Endothelial cell of umbilical vein (primary cell): ENCODE measurements at regions not wholly inside any gene's neighbourhood (a gene's known extent, or its start where the extent isn't known, plus 50 kb on each side); places are given as distances from the start of the nearest gene placed in this dataset.

Source experiments
- BruUV-seq: library from RNA; stranded (reverse); fragments of 400-500 nt; replicated peaks from 2 replicates; lab custom pipeline; 2021; lab: Mats Ljungman, UMichigan
- CTCF ChIA-PET: fragments of 300-600, 350-600 bp; sonication (Branson Sonifier 250); formaldehyde crosslinking; loops from one replicate; lab custom pipeline; 2021; ENCODE audit warnings: antibody characterized with exemption, inconsistent platforms; lab: Charles Lee
- POLR2A ChIA-PET: fragments of 300-600, 350-600 bp; sonication (Branson Sonifier 250); formaldehyde crosslinking; loops from one replicate; lab custom pipeline; 2021; ENCODE audit warnings: antibody characterized with exemption, inconsistent platforms; lab: Charles Lee
- DNase-seq: peaks from one replicate; pipeline ENCODE4 v3.0.0-alpha.2; 2011; ENCODE audit warnings: low read depth, low spot score
- FAIRE-seq: peaks from 2 replicates; lab custom pipeline; 2011; peaks lifted over from hg19 to GRCh38; lab: Jason Lieb, UNC
- H2AFZ ChIP-seq: 2 replicates; pipeline ENCODE4 v1.6.0; 2012; ENCODE audit warnings: low read depth, low read length, control low read depth, inconsistent platforms
- H3K27ac ChIP-seq: 2 replicates; pipeline ENCODE4 v1.5.1; 2011; ENCODE audit warnings: low read depth, mild to moderate bottlenecking, control low read depth, low read length, moderate library complexity; ENCODE audit not compliant: insufficient read depth
- H3K27me3 ChIP-seq, 2 experiments: 2 replicates each; pipeline versions ENCODE4 v1.6.0 to v1.6.1; 2011; ENCODE audit warnings: low read length in 2 of 2, mixed read lengths in 1 of 2; ENCODE audit not compliant: control insufficient read depth in 2 of 2, insufficient read depth in 2 of 2
- H3K36me3 ChIP-seq, 2 experiments: 2 replicates in 1 of 2; 3 replicates in 1 of 2; pipeline ENCODE4 v1.5.1; 2011; ENCODE audit warnings: low read length in 2 of 2, mild to moderate bottlenecking in 1 of 2, moderate library complexity in 1 of 2; ENCODE audit not compliant: control insufficient read depth in 2 of 2, insufficient read depth in 2 of 2; ENCODE audit errors: extremely low read depth in 1 of 2
- H3K4me1 ChIP-seq: 3 replicates; pipeline ENCODE4 v1.5.1; 2011; ENCODE audit warnings: mild to moderate bottlenecking, low read length; ENCODE audit not compliant: control insufficient read depth, insufficient read depth; ENCODE audit errors: extremely low read depth
- H3K4me2 ChIP-seq: 2 replicates; pipeline ENCODE4 v1.6.1; 2011; ENCODE audit warnings: low read length, control low read depth, mixed read lengths; ENCODE audit not compliant: insufficient read depth
- H3K4me3 ChIP-seq, 3 experiments: fragments of 200-600 bp in 1 of 3; sonication (generic), shearing (Covaris generic) in 1 of 3; replicated peaks in 1 of 3; 2 replicates each; pipeline ENCODE4 v1.5.1; 2011 to 2016; ENCODE audit warnings: control low read depth in 3 of 3, low read length in 3 of 3, mild to moderate bottlenecking in 2 of 3, inconsistent platforms in 1 of 3, low read depth in 1 of 3, moderate library complexity in 1 of 3; ENCODE audit not compliant: insufficient read depth in 1 of 3
- H3K79me2 ChIP-seq: 2 replicates; pipeline ENCODE4 v1.6.0; 2012; ENCODE audit warnings: low read length, inconsistent platforms; ENCODE audit not compliant: control insufficient read depth, insufficient read depth
- H3K9ac ChIP-seq: replicated peaks from 2 replicates; pipeline ENCODE3; 2011; ENCODE audit warnings: low read length, control low read depth; ENCODE audit not compliant: insufficient read depth; ENCODE audit errors: extremely low read depth
- H3K9me1 ChIP-seq: replicated peaks from 3 replicates; pipeline ENCODE4 v1.6.0; 2011; ENCODE audit warnings: mild to moderate bottlenecking, low read length; ENCODE audit not compliant: control insufficient read depth, insufficient read depth; ENCODE audit errors: extremely low read depth
- H3K9me3 ChIP-seq: replicated peaks from 2 replicates; pipeline ENCODE4 v1.5.1; 2012; ENCODE audit warnings: low read length, inconsistent platforms; ENCODE audit not compliant: control insufficient read depth, insufficient read depth
- H4K20me1 ChIP-seq: replicated peaks from 2 replicates; pipeline ENCODE3; 2011; ENCODE audit warnings: mild to moderate bottlenecking, low read length; ENCODE audit not compliant: control insufficient read depth, insufficient read depth; ENCODE audit errors: extremely low read depth
- EZH2 ChIP-seq: IDR thresholded peaks from 2 replicates; pipeline ENCODE4 v1.6.1; 2012; ENCODE audit warnings: borderline replicate concordance, low read depth, mild to moderate bottlenecking, moderate library complexity, low read length, inconsistent platforms; ENCODE audit not compliant: severe bottlenecking
- FOS ChIP-seq: IDR thresholded peaks from 2 replicates; pipeline ENCODE4 v1.6.1; 2011; ENCODE audit warnings: mild to moderate bottlenecking, low read length, moderate library complexity, borderline replicate concordance; ENCODE audit not compliant: insufficient read depth
- GATA2 ChIP-seq: IDR thresholded peaks from 2 replicates; pipeline ENCODE4 v1.7.0; 2011; ENCODE audit warnings: low read depth, mild to moderate bottlenecking, moderate library complexity, mixed read lengths, low read length; ENCODE audit not compliant: insufficient read length, insufficient read depth
- JUN ChIP-seq: IDR thresholded peaks from 2 replicates; pipeline ENCODE4 v1.6.1; 2011; ENCODE audit warnings: borderline replicate concordance, low read depth; ENCODE audit not compliant: insufficient read length, insufficient read depth
- MYC ChIP-seq: IDR thresholded peaks from one replicate; pipeline ENCODE4 v1.6.1; 2011; ENCODE audit warnings: mild to moderate bottlenecking, low read depth, low read length
- POLR2A ChIP-seq: IDR thresholded peaks from 2 replicates; pipeline ENCODE4 v1.6.1; 2012; ENCODE audit warnings: low read depth, mild to moderate bottlenecking, control low read depth, low read length
- POLR2AphosphoS5 ChIP-seq: IDR thresholded peaks from 2 replicates; pipeline ENCODE4 v1.6.1; 2012; ENCODE audit warnings: low read depth, mild to moderate bottlenecking, control low read depth, low read length, moderate library complexity; ENCODE audit not compliant: insufficient read depth
- dilution Hi-C: fragments of 300-500 bp; cut with MboI; formaldehyde crosslinking; loops from one replicate; pipeline ENCODE4 v1.15.0; 2019; ENCODE audit warnings: low sequenced_read_pairs; ENCODE audit not compliant: extremely low pct_ligation_motif_present
- intact Hi-C: fragments of 100-400 bp; cut with micrococcal nuclease; formaldehyde crosslinking; loops from one replicate; pipeline ENCODE4 v1.10.0; 2022
- TF ChIP-seq, protein P1 (sequence below): IDR thresholded peaks from 2 replicates; pipeline ENCODE4 v1.6.1; 2011; ENCODE audit not compliant: insufficient read depth, insufficient read length
- TF ChIP-seq, protein P2 (sequence below), 2 donors: IDR thresholded peaks; 1 replicate in 1 of 2; 2 replicates in 1 of 2; pipeline ENCODE4 v1.5.1; 2011; ENCODE audit warnings: low read length in 2 of 2, mild to moderate bottlenecking in 2 of 2, moderate library complexity in 2 of 2, control low read depth in 1 of 2, inconsistent platforms in 1 of 2, low read depth in 1 of 2; ENCODE audit not compliant: insufficient read depth in 1 of 2; ENCODE audit errors: extremely low read depth in 1 of 2

DNA sequence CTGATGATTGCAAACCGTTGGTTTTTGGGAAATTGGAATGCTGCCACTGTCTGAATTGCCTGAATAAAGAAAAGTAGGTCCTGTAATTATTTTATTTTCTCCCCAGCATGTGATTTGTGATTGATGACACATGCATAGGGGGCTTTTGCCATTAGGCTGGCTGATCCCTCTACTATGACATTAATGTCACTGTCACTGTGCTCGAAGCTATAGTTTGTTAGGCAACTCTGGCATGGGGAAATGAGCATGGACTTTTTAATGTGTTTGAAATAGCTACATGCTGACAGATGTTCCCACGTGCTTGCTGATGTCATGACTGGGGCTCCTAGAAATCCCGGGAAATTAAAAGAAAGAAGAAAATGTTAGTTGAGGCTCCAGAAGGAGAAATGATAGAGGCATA, 99.1 kb downstream of the HRH4 start:
- Histone ChIP-seq H3K79me2 (no peaks in the 10 kb centered on the region), H3K4me1 (no peaks in the 10 kb centered on the region), H3K36me3 (no peaks in the 10 kb centered on the region), H4K20me1 (no peaks in the 10 kb centered on the region), H3K4me2 (no peak overlapping the region), H3K9me3 (no peaks in the 10 kb centered on the region), H3K9ac (no peak overlapping the region), H2AFZ (no peak overlapping the region), H3K4me3 (no peak overlapping the region), H3K9me1 (no peaks in the 10 kb centered on the region), H3K27ac (no peak overlapping the region), H3K27me3 (peaks cover 7 to 15% of the 10 kb centered on the region in 2 experiments)
- no peak for FAIRE-seq
- DNase-seq: no peak
- no TSS peak for BruUV-seq
- POLR2A ChIA-PET: no interaction called here
- intact Hi-C loops (no loop called here), dilution Hi-C loops (no loop called here)
- CTCF ChIA-PET: interaction anchor here (1.3 kb wide), 1 partner anchor 16 kb away, joined by 5 read pairs; no protein-coding TSS in a partner anchor
- TF ChIP-seq, protein P1, sequence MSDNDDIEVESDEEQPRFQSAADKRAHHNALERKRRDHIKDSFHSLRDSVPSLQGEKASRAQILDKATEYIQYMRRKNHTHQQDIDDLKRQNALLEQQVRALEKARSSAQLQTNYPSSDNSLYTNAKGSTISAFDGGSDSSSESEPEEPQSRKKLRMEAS: no peak
- TF ChIP-seq JUN: no peak
- no peak for TF ChIP-seq POLR2A
- TF ChIP-seq GATA2: no peak
- TF ChIP-seq, protein P2, sequence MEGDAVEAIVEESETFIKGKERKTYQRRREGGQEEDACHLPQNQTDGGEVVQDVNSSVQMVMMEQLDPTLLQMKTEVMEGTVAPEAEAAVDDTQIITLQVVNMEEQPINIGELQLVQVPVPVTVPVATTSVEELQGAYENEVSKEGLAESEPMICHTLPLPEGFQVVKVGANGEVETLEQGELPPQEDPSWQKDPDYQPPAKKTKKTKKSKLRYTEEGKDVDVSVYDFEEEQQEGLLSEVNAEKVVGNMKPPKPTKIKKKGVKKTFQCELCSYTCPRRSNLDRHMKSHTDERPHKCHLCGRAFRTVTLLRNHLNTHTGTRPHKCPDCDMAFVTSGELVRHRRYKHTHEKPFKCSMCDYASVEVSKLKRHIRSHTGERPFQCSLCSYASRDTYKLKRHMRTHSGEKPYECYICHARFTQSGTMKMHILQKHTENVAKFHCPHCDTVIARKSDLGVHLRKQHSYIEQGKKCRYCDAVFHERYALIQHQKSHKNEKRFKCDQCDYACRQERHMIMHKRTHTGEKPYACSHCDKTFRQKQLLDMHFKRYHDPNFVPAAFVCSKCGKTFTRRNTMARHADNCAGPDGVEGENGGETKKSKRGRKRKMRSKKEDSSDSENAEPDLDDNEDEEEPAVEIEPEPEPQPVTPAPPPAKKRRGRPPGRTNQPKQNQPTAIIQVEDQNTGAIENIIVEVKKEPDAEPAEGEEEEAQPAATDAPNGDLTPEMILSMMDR (IDR thresholded peaks at IDR 0.05; ENCODE audit: extremely low read depth in 1 of 2, insufficient read depth in 1 of 2, low read depth in 1 of 2, low read length in 2 of 2): no peak
- TF ChIP-seq POLR2AphosphoS5: no peak
- no peak for TF ChIP-seq FOS
- TF ChIP-seq EZH2: no peak
- TF ChIP-seq MYC: no peak
